PC-3 (cell line): ENCODE measurements at regions not wholly inside any gene's neighbourhood (a gene's known extent, or its start where the extent isn't known, plus 50 kb on each side); places are given as distances from the start of the nearest gene placed in this dataset.

ENCODE experiments used
- EZH2 ChIP-seq: fragments of 300-600 bp; sonication (generic); IDR thresholded peaks from one replicate; pipeline ENCODE4 v1.6.1; 2017; ENCODE audit warnings: antibody characterized with exemption, mild to moderate bottlenecking, low read length; ENCODE audit not compliant: unreplicated experiment
- EZH2phosphoT487 ChIP-seq: fragments of 300-600 bp; sonication (generic); IDR thresholded peaks from 2 replicates; pipeline ENCODE4 v1.6.1; 2018; ENCODE audit warnings: mild to moderate bottlenecking, antibody characterized with exemption, low read length, borderline replicate concordance

DNA sequence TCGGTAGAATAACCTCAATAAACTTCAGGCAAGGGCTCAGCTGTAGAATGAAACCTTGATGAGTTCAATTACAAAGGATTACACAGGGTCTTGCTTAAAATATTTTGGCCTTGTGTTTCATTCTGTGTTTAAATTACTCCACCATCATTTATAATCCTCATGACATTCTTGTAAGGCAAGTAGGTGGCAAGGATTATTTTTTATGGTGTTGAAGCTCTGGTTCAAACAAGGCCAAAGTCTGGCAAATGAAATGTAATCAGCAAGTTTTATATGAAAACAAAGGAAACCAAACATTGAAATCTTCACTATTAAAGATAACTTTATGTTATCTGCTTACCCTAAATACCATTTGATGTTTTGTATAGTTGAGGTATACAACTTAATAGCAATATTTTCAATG, 221.3 kb upstream of the HES1 start:
- TF ChIP-seq EZH2 (no peak), EZH2phosphoT487 (no peak)
